ENCODE measurements at regions not wholly inside any gene's neighbourhood (a gene's known extent, or its start where the extent isn't known, plus 50 kb on each side); places are given as distances from the start of the nearest gene placed in this dataset.
A peak's percentile ranks its signal among the peaks of the same experiment; 100 is the strongest.

GRCh38 chr15:35667908-35668307, 121.9 kb upstream of the DPH6 start:
- H3K27ac ChIP-seq: no peak overlapping the region
- ATAC-seq: no peak
- peaks cover 0 to 4% (median 0%) of the 10 kb centered on the region in 3 donors for H3K4me1 ChIP-seq
- no peak for TF ChIP-seq CTCF (IDR thresholded peaks at IDR 0.05)
- intact Hi-C loops (cut with DNase I): no loop called here
- no peaks in the 10 kb centered on the region for H3K27me3 ChIP-seq
- H3K9me3 ChIP-seq: no peaks in the 10 kb centered on the region
- no peak for FAIRE-seq
- no peak for DNase-seq
- no peak overlapping the region for H3K4me3 ChIP-seq
- H3K36me3 ChIP-seq: no peaks in the 10 kb centered on the region
- 26 to 33% methylated on average over 1 of the region's 1 CpG for WGBS, 2 donors

GRCh38 chr15:35669021-35669420, 123.1 kb upstream of the DPH6 start:
- H3K4me1 ChIP-seq: peaks cover 0 to 4% (median 0%) of the 10 kb centered on the region in 3 donors
- H3K36me3 ChIP-seq: no peaks in the 10 kb centered on the region
- 68 to 70% methylated on average over 3 of the region's 3 CpGs for WGBS, 2 donors
- no peaks in the 10 kb centered on the region for H3K27me3 ChIP-seq
- ATAC-seq (no peak), DNase-seq (no peak), FAIRE-seq (no peak)
- H3K9me3 ChIP-seq: no peaks in the 10 kb centered on the region
- TF ChIP-seq CTCF (IDR thresholded peaks at IDR 0.05): no peak
- no peak overlapping the region for H3K27ac ChIP-seq
- intact Hi-C loops (cut with DNase I): no loop called here
- no peak overlapping the region for H3K4me3 ChIP-seq

- DNase-seq: no peak
- Histone ChIP-seq H3K36me3 (no peaks in the 10 kb centered on the region), H3K4me1 (peaks cover 0 to 4% (median 0%) of the 10 kb centered on the region in 3 donors), H3K9me3 (no peaks in the 10 kb centered on the region), H3K27ac (no peak overlapping the region), H3K4me3 (no peak overlapping the region), H3K27me3 (no peaks in the 10 kb centered on the region)
- TF ChIP-seq CTCF (IDR thresholded peaks at IDR 0.05): no peak
- intact Hi-C loops (cut with DNase I): no loop called here
- no peak for FAIRE-seq
- WGBS, 2 donors: 85 to 87% methylated on average over 5 of the region's 5 CpGs
- ATAC-seq: no peak
Measured at GRCh38 chr15:35669432-35670045, 123.6 kb upstream of the DPH6 start.

GRCh38 chr15:35671197-35671596, 125.2 kb upstream of the DPH6 start:
- H3K36me3 ChIP-seq: no peaks in the 10 kb centered on the region
- FAIRE-seq (no peak), ATAC-seq (no peak), DNase-seq (no peak)
- no peak for TF ChIP-seq CTCF (IDR thresholded peaks at IDR 0.05)
- H3K4me1 ChIP-seq: peaks cover 0 to 7% (median 0%) of the 10 kb centered on the region in 3 donors
- H3K27me3 ChIP-seq: no peaks in the 10 kb centered on the region
- no peaks in the 10 kb centered on the region for H3K9me3 ChIP-seq
- H3K4me3 ChIP-seq: no peak overlapping the region
- intact Hi-C loops (cut with DNase I): no loop called here
- no peak overlapping the region for H3K27ac ChIP-seq

GRCh38 chr15:35671981-35672380, 126.0 kb upstream of the DPH6 start:
- H3K27ac ChIP-seq: no peak overlapping the region
- H3K9me3 ChIP-seq: no peaks in the 10 kb centered on the region
- intact Hi-C loops (cut with DNase I): no loop called here
- no peaks in the 10 kb centered on the region for H3K27me3 ChIP-seq
- ATAC-seq (peak in 1 of 4 donors; percentile 44), FAIRE-seq (no peak), DNase-seq (no peak)
- H3K4me3 ChIP-seq: no peak overlapping the region
- H3K36me3 ChIP-seq: no peaks in the 10 kb centered on the region
- WGBS, 2 donors: 88% methylated on average over 1 of the region's 1 CpG
- peaks cover 0 to 7% (median 0%) of the 10 kb centered on the region in 3 donors for H3K4me1 ChIP-seq
- TF ChIP-seq CTCF (IDR thresholded peaks at IDR 0.05): no peak

Data from pancreas (tissue), 10 donors.